GM19043 (cell line): ENCODE measurements at regions not wholly inside any gene's neighbourhood (a gene's known extent, or its start where the extent isn't known, plus 50 kb on each side); places are given as distances from the start of the nearest gene placed in this dataset.

Experiments
- ATAC-seq: cut with Tn5 transposase; IDR thresholded peaks from one replicate; pipeline ENCODE4 v1.9.1; 2021; ENCODE audit warnings: low read depth; ENCODE audit not compliant: unreplicated experiment

- ATAC-seq: no peak
Observed at GRCh38 chr18:68263481-68263880, 451.4 kb downstream of the TMX3 start.

GRCh38 chr18:68262690-68263294, 452.1 kb downstream of the TMX3 start:
- ATAC-seq: no peak

GRCh38 chr18:68256418-68257067, 458.4 kb downstream of the TMX3 start:
- ATAC-seq: no peak

GRCh38 chr18:68244786-68245185, 470.1 kb downstream of the TMX3 start:
- ATAC-seq: no peak

- no peak for ATAC-seq
Observed at GRCh38 chr18:68241881-68242280, 473.0 kb downstream of the TMX3 start.

GRCh38 chr18:68234676-68235075, 480.2 kb downstream of the TMX3 start:
- no peak for ATAC-seq

GRCh38 chr18:68234131-68234530, 480.8 kb downstream of the TMX3 start:
- ATAC-seq: no peak

- no peak for ATAC-seq
Observed at GRCh38 chr18:68233018-68233417, 481.9 kb downstream of the TMX3 start.

- ATAC-seq: no peak
Observed at GRCh38 chr18:68229351-68229750, 485.6 kb downstream of the TMX3 start.

GRCh38 chr18:68221111-68221724, 493.7 kb downstream of the TMX3 start:
- no peak for ATAC-seq

GRCh38 chr18:68220458-68220857, 494.4 kb downstream of the TMX3 start:
- ATAC-seq: no peak

GRCh38 chr18:68219872-68220271, 495.0 kb downstream of the TMX3 start:
- no peak for ATAC-seq

- ATAC-seq: no peak
Observed at GRCh38 chr18:68219274-68219673, 495.6 kb downstream of the TMX3 start.

- ATAC-seq: no peak
Observed at GRCh38 chr18:68215931-68216330, 499.0 kb downstream of the TMX3 start.

GRCh38 chr18:68186039-68186438, 528.9 kb downstream of the TMX3 start:
- no peak for ATAC-seq

- ATAC-seq: no peak
Observed at GRCh38 chr18:68181956-68182355, 533.0 kb downstream of the TMX3 start.

- no peak for ATAC-seq
Observed at GRCh38 chr18:68179811-68180210, 535.1 kb downstream of the TMX3 start.

- ATAC-seq: no peak
Observed at GRCh38 chr18:68178921-68179320, 536.0 kb downstream of the TMX3 start.

- no peak for ATAC-seq
Observed at GRCh38 chr18:68177807-68178702, 536.9 kb downstream of the TMX3 start.

GRCh38 chr18:68176901-68177300, 538.0 kb downstream of the TMX3 start:
- no peak for ATAC-seq
